Thymus (tissue), 11 donors: ENCODE measurements at regions not wholly inside any gene's neighbourhood (a gene's known extent, or its start where the extent isn't known, plus 50 kb on each side); places are given as distances from the start of the nearest gene placed in this dataset.

Experiments used
- DNase-seq, 9 donors: peaks; one replicate each; pipeline ENCODE4 v3.0.0-alpha.2; 2013; ENCODE audit warnings: low spot score in 9 of 9, low read depth in 6 of 9, missing footprints in 1 of 9
- H3K27ac ChIP-seq, 2 donors: one replicate each; pipeline ENCODE4 v1.5.1; 2013; ENCODE audit warnings: control low read depth in 1 of 2, low read depth in 1 of 2, low read length in 1 of 2, mild to moderate bottlenecking in 1 of 2, moderate library complexity in 1 of 2
- H3K27me3 ChIP-seq, 2 donors: one replicate each; pipeline ENCODE4 v1.5.1; 2013; ENCODE audit warnings: low read length in 1 of 2; ENCODE audit not compliant: control insufficient read depth in 2 of 2, insufficient read depth in 1 of 2
- H3K36me3 ChIP-seq, 2 donors: one replicate each; pipeline ENCODE4 v1.5.1; 2013; ENCODE audit warnings: low read length in 1 of 2, mild to moderate bottlenecking in 1 of 2, moderate library complexity in 1 of 2; ENCODE audit not compliant: control insufficient read depth in 2 of 2, insufficient read depth in 2 of 2
- H3K4me1 ChIP-seq, 2 donors: one replicate each; pipeline ENCODE4 v1.5.1; 2013; ENCODE audit warnings: low read length in 2 of 2; ENCODE audit not compliant: control insufficient read depth in 2 of 2, insufficient read depth in 2 of 2
- H3K4me3 ChIP-seq, 2 donors: one replicate each; pipeline ENCODE4 v1.5.1; 2013; ENCODE audit warnings: low read length in 2 of 2, control low read depth in 1 of 2, mild to moderate bottlenecking in 1 of 2
- H3K9me3 ChIP-seq, 2 donors: one replicate each; pipeline ENCODE4 v1.5.1; 2013; ENCODE audit warnings: low read length in 1 of 2, mild to moderate bottlenecking in 1 of 2; ENCODE audit not compliant: control insufficient read depth in 2 of 2, insufficient read depth in 1 of 2
- WGBS: extraction: QIAGEN DNeasy Blood & Tissue Kit; methylation state at CpG from one replicate; pipeline ENCODE4 v1.1.7; 2013; 5-methylcytosine and 5-hydroxymethylcytosine counted together
- donor health status: healthy.

- H3K27me3 ChIP-seq, result no peaks in the 10 kb centered on the region
- no peaks in the 10 kb centered on the region for H3K36me3 ChIP-seq
- H3K4me1 ChIP-seq, result no peaks in the 10 kb centered on the region
- WGBS, result 81% methylated on average over 6 of the region's 6 CpGs
- no peak for DNase-seq
- H3K27ac ChIP-seq, result no peak overlapping the region
- H3K9me3 ChIP-seq, result no peaks in the 10 kb centered on the region
- H3K4me3 ChIP-seq, result no peak overlapping the region
Measured at GRCh38 chr16:5508371-5508770, 410.8 kb upstream of the EEF2KMT start.

- no peaks in the 10 kb centered on the region for H3K9me3 ChIP-seq
- no peaks in the 10 kb centered on the region for H3K4me1 ChIP-seq
- no peak for DNase-seq
- 70% methylated on average over 7 of the region's 7 CpGs for WGBS
- no peaks in the 10 kb centered on the region for H3K36me3 ChIP-seq
- H3K27ac ChIP-seq, result no peak overlapping the region
- H3K4me3 ChIP-seq, result no peak overlapping the region
- H3K27me3 ChIP-seq, result no peaks in the 10 kb centered on the region
Measured at GRCh38 chr16:5506021-5506420, 408.4 kb upstream of the EEF2KMT start.

GRCh38 chr16:5505091-5505887, 407.7 kb upstream of the EEF2KMT start:
- Histone ChIP-seq H3K36me3 (no peaks in the 10 kb centered on the region), H3K27me3 (no peaks in the 10 kb centered on the region), H3K4me1 (no peaks in the 10 kb centered on the region), H3K27ac (no peak overlapping the region), H3K4me3 (no peak overlapping the region), H3K9me3 (no peaks in the 10 kb centered on the region)
- 50% methylated on average over 6 of the region's 6 CpGs for WGBS
- DNase-seq, result no peak

- no peaks in the 10 kb centered on the region for H3K4me1 ChIP-seq
- H3K4me3 ChIP-seq, result no peak overlapping the region
- H3K27me3 ChIP-seq, result no peaks in the 10 kb centered on the region
- peaks cover 0 to 1% of the 10 kb centered on the region in 2 donors for H3K9me3 ChIP-seq
- no peaks in the 10 kb centered on the region for H3K36me3 ChIP-seq
- WGBS, result 61% methylated on average over 13 of the region's 13 CpGs
- H3K27ac ChIP-seq, result no peak overlapping the region
- DNase-seq, result no peak
Measured at GRCh38 chr16:5504064-5504781, 406.6 kb upstream of the EEF2KMT start.

- no peak for DNase-seq
- no peaks in the 10 kb centered on the region for H3K27me3 ChIP-seq
- H3K4me1 ChIP-seq, result no peaks in the 10 kb centered on the region
- 89% methylated on average over 6 of the region's 6 CpGs for WGBS
- H3K27ac ChIP-seq, result no peak overlapping the region
- peaks cover 0 to 1% of the 10 kb centered on the region in 2 donors for H3K9me3 ChIP-seq
- H3K4me3 ChIP-seq, result no peak overlapping the region
- H3K36me3 ChIP-seq, result no peaks in the 10 kb centered on the region
Measured at GRCh38 chr16:5502944-5503343, 405.3 kb upstream of the EEF2KMT start.

GRCh38 chr16:5502467-5502869, 404.9 kb upstream of the EEF2KMT start:
- WGBS, result 42% methylated on average over 7 of the region's 7 CpGs
- no peaks in the 10 kb centered on the region for H3K27me3 ChIP-seq
- DNase-seq, result no peak
- H3K9me3 ChIP-seq, result peaks cover 0 to 1% of the 10 kb centered on the region in 2 donors
- no peak overlapping the region for H3K4me3 ChIP-seq
- no peaks in the 10 kb centered on the region for H3K4me1 ChIP-seq
- H3K27ac ChIP-seq, result no peak overlapping the region
- H3K36me3 ChIP-seq, result no peaks in the 10 kb centered on the region

- WGBS, result 92% methylated on average over 3 of the region's 3 CpGs
- no peaks in the 10 kb centered on the region for H3K36me3 ChIP-seq
- H3K27ac ChIP-seq, result no peak overlapping the region
- no peaks in the 10 kb centered on the region for H3K27me3 ChIP-seq
- H3K9me3 ChIP-seq, result peaks cover 0 to 1% of the 10 kb centered on the region in 2 donors
- no peaks in the 10 kb centered on the region for H3K4me1 ChIP-seq
- H3K4me3 ChIP-seq, result no peak overlapping the region
- no peak for DNase-seq
Measured at GRCh38 chr16:5500526-5500925, 402.9 kb upstream of the EEF2KMT start.

- Histone ChIP-seq H3K27me3 (no peaks in the 10 kb centered on the region), H3K36me3 (no peaks in the 10 kb centered on the region), H3K27ac (no peak overlapping the region), H3K9me3 (peaks cover 0 to 1% of the 10 kb centered on the region in 2 donors), H3K4me3 (no peak overlapping the region), H3K4me1 (no peaks in the 10 kb centered on the region)
- DNase-seq, result no peak
- 92% methylated on average over 2 of the region's 2 CpGs for WGBS
Measured at GRCh38 chr16:5498562-5498961, 401.0 kb upstream of the EEF2KMT start.

- H3K9me3 ChIP-seq, result peaks cover 0 to 1% of the 10 kb centered on the region in 2 donors
- no peaks in the 10 kb centered on the region for H3K27me3 ChIP-seq
- no peak for DNase-seq
- H3K27ac ChIP-seq, result no peak overlapping the region
- H3K36me3 ChIP-seq, result no peaks in the 10 kb centered on the region
- 96% methylated on average over 6 of the region's 6 CpGs for WGBS
- no peak overlapping the region for H3K4me3 ChIP-seq
- H3K4me1 ChIP-seq, result no peaks in the 10 kb centered on the region
Measured at GRCh38 chr16:5496013-5496412, 398.4 kb upstream of the EEF2KMT start.
